ENCODE measurements at regions not wholly inside any gene's neighbourhood (a gene's known extent, or its start where the extent isn't known, plus 50 kb on each side); places are given as distances from the start of the nearest gene placed in this dataset.

DNA sequence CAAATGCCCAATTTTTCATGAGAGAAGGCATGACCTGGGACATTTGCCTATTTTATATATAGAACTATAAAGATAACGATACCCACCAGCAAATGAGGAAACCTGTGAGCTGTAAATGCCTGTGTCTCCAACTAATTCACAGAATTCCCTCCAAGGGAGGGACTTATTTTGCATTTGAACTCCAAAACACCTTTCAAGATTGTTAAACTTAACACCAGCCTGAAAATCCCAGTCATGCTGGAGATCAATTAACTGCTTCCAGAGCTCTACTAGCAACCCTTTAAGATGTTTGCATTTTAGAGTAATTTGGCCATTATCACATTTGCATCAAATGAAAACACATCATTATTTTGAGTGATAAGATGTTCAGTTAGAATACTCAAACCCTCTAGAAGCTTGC lies 68.1 kb upstream of the KLHL14 start (continued):
- TF ChIP-seq, protein P1, sequence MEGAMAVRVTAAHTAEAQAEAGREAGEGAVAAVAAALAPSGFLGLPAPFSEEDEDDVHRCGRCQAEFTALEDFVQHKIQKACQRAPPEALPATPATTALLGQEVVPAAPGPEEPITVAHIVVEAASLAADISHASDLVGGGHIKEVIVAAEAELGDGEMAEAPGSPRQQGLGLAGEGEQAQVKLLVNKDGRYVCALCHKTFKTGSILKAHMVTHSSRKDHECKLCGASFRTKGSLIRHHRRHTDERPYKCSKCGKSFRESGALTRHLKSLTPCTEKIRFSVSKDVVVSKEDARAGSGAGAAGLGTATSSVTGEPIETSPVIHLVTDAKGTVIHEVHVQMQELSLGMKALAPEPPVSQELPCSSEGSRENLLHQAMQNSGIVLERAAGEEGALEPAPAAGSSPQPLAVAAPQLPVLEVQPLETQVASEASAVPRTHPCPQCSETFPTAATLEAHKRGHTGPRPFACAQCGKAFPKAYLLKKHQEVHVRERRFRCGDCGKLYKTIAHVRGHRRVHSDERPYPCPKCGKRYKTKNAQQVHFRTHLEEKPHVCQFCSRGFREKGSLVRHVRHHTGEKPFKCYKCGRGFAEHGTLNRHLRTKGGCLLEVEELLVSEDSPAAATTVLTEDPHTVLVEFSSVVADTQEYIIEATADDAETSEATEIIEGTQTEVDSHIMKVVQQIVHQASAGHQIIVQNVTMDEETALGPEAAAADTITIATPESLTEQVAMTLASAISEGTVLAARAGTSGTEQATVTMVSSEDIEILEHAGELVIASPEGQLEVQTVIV (IDR thresholded peaks at IDR 0.05; ENCODE audit: borderline replicate concordance, partially characterized antibody): no peak

DNA sequence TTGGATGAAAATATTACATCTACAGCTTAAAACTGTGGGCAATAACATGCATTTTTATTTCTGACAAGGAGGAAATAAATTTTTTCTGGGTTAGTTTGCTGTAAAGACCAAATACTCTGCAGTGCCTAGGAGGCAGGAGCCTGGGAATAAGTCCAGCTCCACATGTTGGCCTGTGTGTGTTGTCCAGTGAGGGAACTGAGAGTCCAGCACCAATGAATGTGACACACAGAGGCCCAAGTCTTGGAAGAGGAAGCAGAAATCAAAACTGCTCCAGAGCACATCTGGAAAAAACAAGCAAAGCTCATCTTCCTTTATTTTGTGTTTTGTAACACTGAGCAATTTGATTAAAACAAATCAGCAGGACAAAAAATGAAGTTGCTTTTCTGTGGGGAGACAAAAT lies 63.1 kb upstream of the KLHL14 start:
- TF ChIP-seq TBL1XR1 (IDR thresholded peaks at IDR 0.05; ENCODE audit: low read depth, low read length) (no peak), FOXM1 (IDR thresholded peaks at IDR 0.05; ENCODE audit: low read depth, low read length) (no peak), FOS (IDR thresholded peaks at IDR 0.05; ENCODE audit: borderline replicate concordance, extremely low read depth, insufficient read length) (no peak), NR2C2 (IDR thresholded peaks at IDR 0.05; ENCODE audit: borderline replicate concordance, control insufficient read depth, insufficient read length, low read depth) (no peak), STAT3 (IDR thresholded peaks at IDR 0.05; ENCODE audit: low read depth, low read length) (no peak)
- TF ChIP-seq, protein P2, sequence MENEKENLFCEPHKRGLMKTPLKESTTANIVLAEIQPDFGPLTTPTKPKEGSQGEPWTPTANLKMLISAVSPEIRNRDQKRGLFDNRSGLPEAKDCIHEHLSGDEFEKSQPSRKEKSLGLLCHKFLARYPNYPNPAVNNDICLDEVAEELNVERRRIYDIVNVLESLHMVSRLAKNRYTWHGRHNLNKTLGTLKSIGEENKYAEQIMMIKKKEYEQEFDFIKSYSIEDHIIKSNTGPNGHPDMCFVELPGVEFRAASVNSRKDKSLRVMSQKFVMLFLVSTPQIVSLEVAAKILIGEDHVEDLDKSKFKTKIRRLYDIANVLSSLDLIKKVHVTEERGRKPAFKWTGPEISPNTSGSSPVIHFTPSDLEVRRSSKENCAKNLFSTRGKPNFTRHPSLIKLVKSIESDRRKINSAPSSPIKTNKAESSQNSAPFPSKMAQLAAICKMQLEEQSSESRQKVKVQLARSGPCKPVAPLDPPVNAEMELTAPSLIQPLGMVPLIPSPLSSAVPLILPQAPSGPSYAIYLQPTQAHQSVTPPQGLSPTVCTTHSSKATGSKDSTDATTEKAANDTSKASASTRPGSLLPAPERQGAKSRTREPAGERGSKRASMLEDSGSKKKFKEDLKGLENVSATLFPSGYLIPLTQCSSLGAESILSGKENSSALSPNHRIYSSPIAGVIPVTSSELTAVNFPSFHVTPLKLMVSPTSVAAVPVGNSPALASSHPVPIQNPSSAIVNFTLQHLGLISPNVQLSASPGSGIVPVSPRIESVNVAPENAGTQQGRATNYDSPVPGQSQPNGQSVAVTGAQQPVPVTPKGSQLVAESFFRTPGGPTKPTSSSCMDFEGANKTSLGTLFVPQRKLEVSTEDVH (IDR thresholded peaks at IDR 0.05; ENCODE audit: low read depth, partially characterized antibody): no peak
- TF ChIP-seq, protein P3, sequence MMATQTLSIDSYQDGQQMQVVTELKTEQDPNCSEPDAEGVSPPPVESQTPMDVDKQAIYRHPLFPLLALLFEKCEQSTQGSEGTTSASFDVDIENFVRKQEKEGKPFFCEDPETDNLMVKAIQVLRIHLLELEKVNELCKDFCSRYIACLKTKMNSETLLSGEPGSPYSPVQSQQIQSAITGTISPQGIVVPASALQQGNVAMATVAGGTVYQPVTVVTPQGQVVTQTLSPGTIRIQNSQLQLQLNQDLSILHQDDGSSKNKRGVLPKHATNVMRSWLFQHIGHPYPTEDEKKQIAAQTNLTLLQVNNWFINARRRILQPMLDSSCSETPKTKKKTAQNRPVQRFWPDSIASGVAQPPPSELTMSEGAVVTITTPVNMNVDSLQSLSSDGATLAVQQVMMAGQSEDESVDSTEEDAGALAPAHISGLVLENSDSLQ (IDR thresholded peaks at IDR 0.05): no peak
- no peaks in the 10 kb centered on the region for H3K9me3 ChIP-seq (replicated peaks; ENCODE audit: control insufficient read depth, insufficient read depth, low read length)
- BruUV-seq (replicated peaks): no TSS peak
- no peak overlapping the region for H2AFZ ChIP-seq (ENCODE audit: control insufficient read depth, low read depth, low read length)
- H3K4me1 ChIP-seq (ENCODE audit: control insufficient read depth, insufficient read depth, low read length): no peaks in the 10 kb centered on the region
- no peaks in the 10 kb centered on the region for H4K20me1 ChIP-seq (ENCODE audit: control insufficient read depth, insufficient read depth)
- intact Hi-C loops (cut with micrococcal nuclease; ENCODE audit: unreplicated experiment) (no loop called here), in situ Hi-C loops (cut with MboI) (no loop called here)
- DNase-seq (ENCODE audit: low read depth, low spot score) (no peak), ATAC-seq (no peak), FAIRE-seq (no peak)
- H3K4me3 ChIP-seq: no peak overlapping the region
- H3K36me3 ChIP-seq (ENCODE audit: control insufficient read depth in 2 of 2, insufficient read depth in 2 of 2, low read length in 1 of 2): no peaks in the 10 kb centered on the region
- CTCF ChIA-PET: no interaction called here
- RAD21 ChIA-PET (ENCODE audit: unreplicated experiment): no interaction called here
- H3K4me2 ChIP-seq (ENCODE audit: control insufficient read depth, insufficient read depth): no peak overlapping the region
- POLR2A ChIA-PET: no interaction called here
- H3K9ac ChIP-seq (ENCODE audit: control insufficient read depth, insufficient read depth, low read length): no peak overlapping the region
- H3K27ac ChIP-seq (ENCODE audit: control insufficient read depth, insufficient read depth): no peak overlapping the region
- H3K27me3 ChIP-seq (replicated peaks in 1 of 2; ENCODE audit: control insufficient read depth in 2 of 2, insufficient read depth in 2 of 2, low read length in 1 of 2): no peaks in the 10 kb centered on the region
- SMC1A ChIA-PET (ENCODE audit: uncharacterized antibody, unreplicated experiment): no interaction called here
- H3K79me2 ChIP-seq (ENCODE audit: control insufficient read depth, insufficient read depth, low read length): no peaks in the 10 kb centered on the region

Measured in GM12878 (cell line).